Fibroblast of pulmonary artery (primary cell): ENCODE measurements at regions not wholly inside any gene's neighbourhood (a gene's known extent, or its start where the extent isn't known, plus 50 kb on each side); places are given as distances from the start of the nearest gene placed in this dataset.

ENCODE experiments used
- DNase-seq: peaks from one replicate; pipeline ENCODE4 v3.0.0-alpha.2; 2010; ENCODE audit warnings: low read depth
- H3K4me3 ChIP-seq: replicated peaks from 2 replicates; pipeline ENCODE4 v1.5.1; 2011; ENCODE audit warnings: low read depth, mild to moderate bottlenecking, control low read depth, low read length, moderate library complexity
- CTCF ChIP-seq: IDR thresholded peaks from 2 replicates; pipeline ENCODE4 v1.5.1; 2011; ENCODE audit warnings: mild to moderate bottlenecking, control low read depth, low read length, inconsistent platforms; ENCODE audit errors: missing control alignments

- TF ChIP-seq CTCF, result no peak
- no peak overlapping the region for H3K4me3 ChIP-seq
- DNase-seq, result no peak
Observed at GRCh38 chr21:38716942-38717341, 88.8 kb upstream of the ETS2 start.

- no peak for TF ChIP-seq CTCF
- no peak for DNase-seq
Observed at GRCh38 chr21:38718481-38718880, 87.2 kb upstream of the ETS2 start.

GRCh38 chr21:38720074-38720473, 85.7 kb upstream of the ETS2 start:
- DNase-seq, result no peak
- H3K4me3 ChIP-seq, result no peak overlapping the region
- no peak for TF ChIP-seq CTCF

More at GRCh38 chr21:38718481-38718880, 87.2 kb upstream of the ETS2 start:
- no peak overlapping the region for H3K4me3 ChIP-seq

DNA sequence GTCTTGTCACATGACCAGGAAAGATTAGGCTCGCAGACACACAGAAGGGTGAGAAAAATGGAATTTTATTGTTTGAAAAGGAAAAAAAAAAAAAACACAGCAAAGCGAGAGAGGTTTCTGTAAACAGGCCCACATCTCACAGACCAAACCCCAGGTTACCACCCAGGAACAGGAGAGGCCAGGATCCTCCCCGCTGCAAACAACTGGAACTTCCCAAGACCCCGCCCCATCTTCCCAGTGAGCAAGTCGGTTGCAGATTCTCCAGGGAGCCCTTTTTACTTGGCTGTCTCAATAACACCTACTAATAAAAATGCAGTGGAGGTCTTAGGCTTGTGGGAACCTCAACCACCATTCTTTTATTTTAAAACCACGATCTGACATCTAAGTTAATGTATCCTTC, 84.7 kb upstream of the ETS2 start:
- no peak overlapping the region for H3K4me3 ChIP-seq
- no peak for DNase-seq
- no peak for TF ChIP-seq CTCF

DNA sequence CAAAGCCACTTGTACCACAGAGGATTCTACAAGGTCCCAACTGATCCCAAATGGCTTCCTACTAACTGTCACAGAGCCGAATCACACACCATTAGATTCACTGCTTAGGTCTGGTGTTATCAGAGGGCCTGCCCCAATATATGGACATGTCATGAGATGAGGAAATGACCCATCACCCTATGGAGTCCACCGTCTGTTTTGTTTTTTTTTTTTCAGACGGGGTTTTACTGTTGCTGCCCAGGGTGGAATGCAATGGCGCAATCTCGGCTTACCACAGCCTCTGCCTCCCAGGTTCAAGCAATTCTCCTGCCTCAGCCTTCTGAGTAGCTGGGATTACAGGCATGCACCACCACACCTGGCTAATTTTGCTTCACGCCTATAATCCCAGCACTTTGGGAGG, 83.8 kb upstream of the ETS2 start:
- TF ChIP-seq CTCF, result no peak
- DNase-seq, result peak; percentile 56

GRCh38 chr21:38725196-38726157, 80.3 kb upstream of the ETS2 start:
- H3K4me3 ChIP-seq, result no peak overlapping the region
- DNase-seq, result no peak
- TF ChIP-seq CTCF, result no peak

More for the DNA sequence above, 83.8 kb upstream of the ETS2 start:
- H3K4me3 ChIP-seq, result no peak overlapping the region
